Trophoblast cell (in vitro differentiated cells and primary cell): ENCODE measurements at regions not wholly inside any gene's neighbourhood (a gene's known extent, or its start where the extent isn't known, plus 50 kb on each side); places are given as distances from the start of the nearest gene placed in this dataset.
"Not testable (repeated sequence)": the region's sequence is repeated elsewhere in the genome, so short reads cannot be mapped to it uniquely, and the experiment has no call there.

Experiments used
- DNase-seq, 2 donors: peaks; one replicate each; pipeline ENCODE4 v3.0.0-alpha.2; 2016
- H2AFZ ChIP-seq: 2 replicates; pipeline ENCODE4 v1.6.1; 2013; ENCODE audit warnings: low read length, moderate library complexity, mild to moderate bottlenecking; ENCODE audit not compliant: insufficient read depth, poor library complexity
- H2AK5ac ChIP-seq: 2 replicates; pipeline ENCODE4 v1.6.1; 2013; ENCODE audit warnings: mild to moderate bottlenecking, low read length
- H2BK120ac ChIP-seq: 2 replicates; pipeline ENCODE4 v1.6.1; 2013; ENCODE audit warnings: low read length, mild to moderate bottlenecking, moderate library complexity; ENCODE audit not compliant: insufficient read depth, poor library complexity
- H2BK12ac ChIP-seq: 2 replicates; pipeline ENCODE4 v1.6.1; 2013; ENCODE audit warnings: mild to moderate bottlenecking, low read length, moderate library complexity
- H2BK5ac ChIP-seq: 2 replicates; pipeline ENCODE4 v1.6.1; 2013; ENCODE audit warnings: low read length, low read depth, moderate library complexity, mild to moderate bottlenecking; ENCODE audit not compliant: poor library complexity
- H3K14ac ChIP-seq: 2 replicates; pipeline ENCODE4 v1.6.1; 2013; ENCODE audit warnings: mild to moderate bottlenecking, low read length
- H3K18ac ChIP-seq: 2 replicates; pipeline ENCODE4 v1.6.1; 2013; ENCODE audit warnings: mild to moderate bottlenecking, low read length
- H3K23ac ChIP-seq: 2 replicates; pipeline ENCODE4 v1.6.1; 2013; ENCODE audit warnings: low read length
- H3K27ac ChIP-seq: 2 replicates; pipeline ENCODE4 v1.5.1; 2013; ENCODE audit warnings: low read depth, mild to moderate bottlenecking, inconsistent platforms, low read length, moderate library complexity
- H3K27me3 ChIP-seq: 2 replicates; pipeline ENCODE4 v1.6.1; 2013; ENCODE audit warnings: inconsistent platforms, mild to moderate bottlenecking, low read length, moderate library complexity; ENCODE audit not compliant: insufficient read depth
- H3K36me3 ChIP-seq, 2 experiments: 1 replicate in 1 of 2; 2 replicates in 1 of 2; pipeline ENCODE4 v1.6.1; 2013; ENCODE audit warnings: low read length in 2 of 2, mild to moderate bottlenecking in 2 of 2, moderate library complexity in 1 of 2; ENCODE audit not compliant: insufficient read depth in 2 of 2, control insufficient read depth in 1 of 2
- H3K4ac ChIP-seq: 2 replicates; pipeline ENCODE4 v1.6.1; 2013; ENCODE audit warnings: low read depth, mild to moderate bottlenecking, low read length, moderate library complexity
- H3K4me1 ChIP-seq, 2 experiments: 1 replicate in 1 of 2; 2 replicates in 1 of 2; pipeline ENCODE4 v1.6.1; 2013; ENCODE audit warnings: low read length in 2 of 2, mild to moderate bottlenecking in 2 of 2, moderate library complexity in 1 of 2; ENCODE audit not compliant: insufficient read depth in 2 of 2, control insufficient read depth in 1 of 2
- H3K4me2 ChIP-seq: 2 replicates; pipeline ENCODE4 v1.6.1; 2013; ENCODE audit warnings: inconsistent platforms, mild to moderate bottlenecking, low read length, moderate library complexity
- H3K4me3 ChIP-seq: 2 replicates; pipeline ENCODE4 v1.5.1; 2013; ENCODE audit warnings: mild to moderate bottlenecking, low read depth, low read length, inconsistent platforms
- H3K79me1 ChIP-seq: one replicate; pipeline ENCODE4 v1.6.1; 2013; ENCODE audit warnings: low read length
- H3K79me2 ChIP-seq: 2 replicates; pipeline ENCODE4 v1.6.1; 2013; ENCODE audit warnings: low read length, mild to moderate bottlenecking; ENCODE audit not compliant: control insufficient read depth, insufficient read depth, poor library complexity
- H3K9ac ChIP-seq: 2 replicates; pipeline ENCODE4 v1.6.1; 2013; ENCODE audit warnings: mild to moderate bottlenecking, low read length
- H3K9me3 ChIP-seq: 2 replicates; pipeline ENCODE4 v1.6.1; 2013; ENCODE audit warnings: low read depth, mild to moderate bottlenecking, control low read depth, inconsistent platforms, low read length; ENCODE audit not compliant: insufficient read depth
- H4K12ac ChIP-seq: 2 replicates; pipeline ENCODE4 v1.6.1; 2013; ENCODE audit warnings: low read depth, mild to moderate bottlenecking, low read length, moderate library complexity
- H4K8ac ChIP-seq: 2 replicates; pipeline ENCODE4 v1.6.1; 2013; ENCODE audit warnings: low read depth, mild to moderate bottlenecking, low read length, moderate library complexity
- H4K91ac ChIP-seq: one replicate; pipeline ENCODE4 v1.6.1; 2013; ENCODE audit warnings: low read depth, mild to moderate bottlenecking, low read length, moderate library complexity
- WGBS: extraction: QIAGEN DNeasy Blood & Tissue Kit; methylation state at CpG from one replicate; pipeline ENCODE4 v1.1.7; 2013; ENCODE audit warnings: missing lambda C conversion rate; ENCODE audit not compliant: insufficient read length, insufficient coverage; ENCODE audit errors: extremely low coverage; 5-methylcytosine and 5-hydroxymethylcytosine counted together

DNA sequence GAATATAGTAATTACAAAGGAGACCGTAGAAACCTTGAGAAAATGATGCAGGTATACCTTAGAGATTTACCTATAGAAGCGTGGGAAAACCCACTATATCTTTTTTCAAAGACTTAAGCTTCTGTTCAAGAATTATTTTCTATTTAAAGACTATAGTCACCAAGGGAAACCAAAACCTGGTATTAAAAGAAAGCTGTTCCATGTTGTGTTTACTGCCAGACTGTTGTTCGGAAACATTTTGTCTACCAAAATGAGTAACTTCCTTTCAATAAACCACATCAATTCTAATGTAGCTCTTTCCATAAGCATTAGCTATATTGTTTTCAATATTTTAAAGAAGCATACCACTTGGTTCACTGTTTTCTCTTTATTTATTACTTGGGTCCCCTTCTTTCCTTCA, 182.9 kb upstream of the SLITRK6 start:
- Histone ChIP-seq H3K79me2 (no peaks in the 10 kb centered on the region), H3K14ac (no peak overlapping the region), H2AFZ (no peak overlapping the region), H3K79me1 (no peaks in the 10 kb centered on the region), H2BK12ac (no peak overlapping the region), H2BK120ac (no peak overlapping the region), H3K4me3 (no peak overlapping the region), H3K4me2 (no peak overlapping the region), H2BK5ac (no peak overlapping the region), H4K12ac (no peak overlapping the region), H4K8ac (no peak overlapping the region), H3K27me3 (no peaks in the 10 kb centered on the region), H3K23ac (no peak overlapping the region), H3K18ac (no peak overlapping the region), H2AK5ac (no peak overlapping the region), H3K9me3 (no peaks in the 10 kb centered on the region), H3K36me3 (no peaks in the 10 kb centered on the region), H3K4me1 (no peaks in the 10 kb centered on the region), H4K91ac (no peak overlapping the region), H3K4ac (no peak overlapping the region), H3K27ac (no peak overlapping the region), H3K9ac (no peak overlapping the region)
- DNase-seq = no peak
- WGBS = no CpG with 5 or more reads among the region's 3 CpGs

DNA sequence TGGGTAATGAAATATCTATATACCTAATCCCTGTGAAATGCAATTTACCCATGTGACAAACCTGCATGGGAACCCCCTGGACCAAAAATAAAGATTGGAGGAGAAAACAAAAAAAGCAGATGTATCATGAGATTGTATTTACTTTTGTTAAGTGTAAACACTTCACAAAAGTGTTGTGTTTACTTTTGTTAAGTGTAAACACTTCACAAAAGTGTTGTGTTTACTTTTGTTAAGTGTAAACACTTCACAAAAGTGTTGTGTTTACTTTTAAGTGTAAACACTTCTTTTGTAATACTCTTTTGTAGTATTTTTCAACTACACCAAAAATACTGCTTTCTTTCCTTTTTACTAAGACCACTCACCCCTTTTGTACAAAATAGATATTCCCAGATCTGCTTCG, 181.2 kb upstream of the SLITRK6 start:
- not testable (repeated sequence) for H3K18ac ChIP-seq, H4K91ac ChIP-seq, H3K36me3 ChIP-seq, H4K12ac ChIP-seq, H3K79me1 ChIP-seq, H3K9me3 ChIP-seq, H3K9ac ChIP-seq, H3K23ac ChIP-seq, H2BK120ac ChIP-seq, H3K27me3 ChIP-seq, DNase-seq, H3K4me1 ChIP-seq, H3K14ac ChIP-seq, H3K79me2 ChIP-seq, H2BK12ac ChIP-seq, H2BK5ac ChIP-seq, H3K4me3 ChIP-seq, H3K4me2 ChIP-seq, H4K8ac ChIP-seq, H2AFZ ChIP-seq, H2AK5ac ChIP-seq, H3K27ac ChIP-seq, H3K4ac ChIP-seq
- WGBS = no CpG with 5 or more reads among the region's 1 CpG

DNA sequence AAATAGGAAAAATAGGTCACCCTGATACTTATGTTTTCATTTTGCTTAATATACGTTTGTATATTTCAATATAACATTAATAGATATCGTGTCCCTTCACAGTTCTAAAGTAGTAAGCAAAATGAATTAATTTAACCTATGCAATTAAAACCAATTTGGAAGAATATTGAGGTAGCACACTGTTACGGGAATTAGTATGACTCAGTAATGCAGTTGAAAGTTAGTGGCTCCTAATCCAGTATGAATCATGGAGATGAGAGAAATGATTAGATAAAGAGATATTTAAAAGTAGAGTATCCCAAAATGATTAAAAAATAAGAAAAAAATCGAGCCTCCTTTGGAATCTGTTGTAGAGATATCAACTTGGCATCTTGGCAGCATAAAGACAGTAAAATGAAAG, 177.0 kb upstream of the SLITRK6 start:
- no peaks in the 10 kb centered on the region for H3K27me3 ChIP-seq
- no peak overlapping the region for H3K27ac ChIP-seq
- H3K18ac ChIP-seq = no peak overlapping the region
- H3K14ac ChIP-seq = no peak overlapping the region
- no peak overlapping the region for H3K23ac ChIP-seq
- H4K91ac ChIP-seq = no peak overlapping the region
- H3K9ac ChIP-seq = no peak overlapping the region
- H2AFZ ChIP-seq = no peak overlapping the region
- no peaks in the 10 kb centered on the region for H3K4me1 ChIP-seq
- no peak overlapping the region for H4K12ac ChIP-seq
- H3K79me1 ChIP-seq = no peaks in the 10 kb centered on the region
- H3K36me3 ChIP-seq = no peaks in the 10 kb centered on the region
- H2AK5ac ChIP-seq = no peak overlapping the region
- H3K4me2 ChIP-seq = no peak overlapping the region
- no peaks in the 10 kb centered on the region for H3K79me2 ChIP-seq
- H4K8ac ChIP-seq = no peak overlapping the region
- no peak overlapping the region for H2BK12ac ChIP-seq
- H2BK5ac ChIP-seq = no peak overlapping the region
- no peak for DNase-seq
- no peak overlapping the region for H2BK120ac ChIP-seq
- H3K4ac ChIP-seq = no peak overlapping the region
- no CpG with 5 or more reads among the region's 4 CpGs for WGBS
- H3K9me3 ChIP-seq = no peaks in the 10 kb centered on the region
- no peak overlapping the region for H3K4me3 ChIP-seq

DNA sequence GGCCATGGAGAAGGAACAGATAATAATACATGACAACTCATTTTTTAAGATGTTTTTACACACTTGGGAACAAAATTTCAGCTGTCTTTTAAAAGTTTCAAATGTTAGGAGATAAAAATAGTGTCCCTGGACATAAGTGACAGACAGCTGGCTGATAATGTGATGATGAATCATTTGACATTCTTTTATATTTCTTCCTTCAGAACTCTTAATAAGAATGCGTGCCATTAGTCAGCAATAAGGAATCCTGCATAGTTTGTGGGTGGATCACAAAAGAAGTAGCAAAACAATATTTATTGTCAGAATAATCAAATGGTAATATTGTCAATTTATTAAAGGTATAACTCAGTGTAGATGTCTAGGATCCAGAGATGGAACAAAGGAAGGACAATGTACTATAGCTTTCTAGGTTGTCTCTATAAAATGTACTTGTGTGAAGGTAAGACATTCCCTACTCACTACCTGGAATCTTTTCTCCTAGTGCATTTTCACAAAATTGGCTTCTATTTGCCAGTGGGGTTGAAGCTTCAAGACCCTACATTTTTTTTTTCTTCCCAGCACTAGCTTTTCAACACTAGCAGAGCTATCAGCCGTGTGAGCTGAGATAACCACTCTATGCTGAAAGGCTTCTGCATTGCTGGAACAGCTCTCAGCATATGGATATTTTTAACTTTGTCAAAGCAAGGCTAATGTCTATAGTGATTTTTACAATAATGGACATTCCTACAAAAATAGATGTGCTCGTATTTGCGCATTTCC, 175.6 kb upstream of the SLITRK6 start:
- Histone ChIP-seq H3K36me3 (no peaks in the 10 kb centered on the region), H2BK12ac (no peak overlapping the region), H3K23ac (no peak overlapping the region), H2BK5ac (no peak overlapping the region), H3K4ac (no peak overlapping the region), H3K4me1 (no peaks in the 10 kb centered on the region), H3K79me2 (no peaks in the 10 kb centered on the region), H2BK120ac (no peak overlapping the region), H3K27ac (no peak overlapping the region), H3K79me1 (no peaks in the 10 kb centered on the region), H2AFZ (no peak overlapping the region), H4K12ac (no peak overlapping the region), H3K4me3 (no peak overlapping the region), H3K4me2 (no peak overlapping the region), H3K9ac (no peak overlapping the region), H2AK5ac (no peak overlapping the region), H4K91ac (no peak overlapping the region), H4K8ac (no peak overlapping the region), H3K27me3 (no peaks in the 10 kb centered on the region), H3K18ac (no peak overlapping the region), H3K9me3 (no peaks in the 10 kb centered on the region), H3K14ac (no peak overlapping the region)
- no CpG with 5 or more reads among the region's 4 CpGs for WGBS
- no peak for DNase-seq
